OCI-LY7 (cell line): ENCODE measurements at regions not wholly inside any gene's neighbourhood (a gene's known extent, or its start where the extent isn't known, plus 50 kb on each side); places are given as distances from the start of the nearest gene placed in this dataset.

ENCODE experiments used
- EZH2phosphoT487 ChIP-seq: fragments of 200-600 bp; sonication (generic); IDR thresholded peaks from 2 replicates; pipeline ENCODE4 v1.6.1; 2018; ENCODE audit warnings: low read depth, borderline replicate concordance, mild to moderate bottlenecking, mixed run types, antibody characterized with exemption, low read length, moderate library complexity, mixed read lengths
- TF ChIP-seq, protein P1 (sequence below): fragments of 200-600 bp; sonication (generic); conservative IDR thresholded peaks from 2 replicates; pipeline ENCODE4 v1.5.1; 2014; ENCODE audit warnings: mild to moderate bottlenecking, antibody characterized with exemption, low read length, moderate library complexity, mixed read lengths

DNA sequence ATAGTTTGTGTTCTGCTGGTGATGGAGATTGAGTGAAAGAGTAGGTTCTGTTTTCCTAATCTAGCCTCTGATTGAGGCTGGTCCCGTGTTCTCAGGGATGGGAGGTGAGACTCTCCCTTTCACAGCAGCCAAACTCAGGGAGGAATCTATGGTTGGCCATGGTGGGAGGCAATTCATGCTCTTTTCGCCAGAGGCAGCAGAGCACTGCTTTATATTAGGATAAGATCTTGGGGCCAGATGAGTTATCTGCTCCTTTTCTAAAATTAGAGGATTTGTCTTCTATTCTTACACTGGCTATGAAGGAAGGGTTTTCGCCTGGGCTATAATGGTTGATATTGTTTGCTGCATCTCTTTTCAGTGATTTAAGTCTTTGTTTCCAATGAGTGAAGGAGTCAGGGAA is 63.9 kb upstream of the NLGN4X start:
- TF ChIP-seq, protein P1, sequence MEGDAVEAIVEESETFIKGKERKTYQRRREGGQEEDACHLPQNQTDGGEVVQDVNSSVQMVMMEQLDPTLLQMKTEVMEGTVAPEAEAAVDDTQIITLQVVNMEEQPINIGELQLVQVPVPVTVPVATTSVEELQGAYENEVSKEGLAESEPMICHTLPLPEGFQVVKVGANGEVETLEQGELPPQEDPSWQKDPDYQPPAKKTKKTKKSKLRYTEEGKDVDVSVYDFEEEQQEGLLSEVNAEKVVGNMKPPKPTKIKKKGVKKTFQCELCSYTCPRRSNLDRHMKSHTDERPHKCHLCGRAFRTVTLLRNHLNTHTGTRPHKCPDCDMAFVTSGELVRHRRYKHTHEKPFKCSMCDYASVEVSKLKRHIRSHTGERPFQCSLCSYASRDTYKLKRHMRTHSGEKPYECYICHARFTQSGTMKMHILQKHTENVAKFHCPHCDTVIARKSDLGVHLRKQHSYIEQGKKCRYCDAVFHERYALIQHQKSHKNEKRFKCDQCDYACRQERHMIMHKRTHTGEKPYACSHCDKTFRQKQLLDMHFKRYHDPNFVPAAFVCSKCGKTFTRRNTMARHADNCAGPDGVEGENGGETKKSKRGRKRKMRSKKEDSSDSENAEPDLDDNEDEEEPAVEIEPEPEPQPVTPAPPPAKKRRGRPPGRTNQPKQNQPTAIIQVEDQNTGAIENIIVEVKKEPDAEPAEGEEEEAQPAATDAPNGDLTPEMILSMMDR, result no peak
- no peak for TF ChIP-seq EZH2phosphoT487
